ENCODE measurements at regions not wholly inside any gene's neighbourhood (a gene's known extent, or its start where the extent isn't known, plus 50 kb on each side); places are given as distances from the start of the nearest gene placed in this dataset.

DNA sequence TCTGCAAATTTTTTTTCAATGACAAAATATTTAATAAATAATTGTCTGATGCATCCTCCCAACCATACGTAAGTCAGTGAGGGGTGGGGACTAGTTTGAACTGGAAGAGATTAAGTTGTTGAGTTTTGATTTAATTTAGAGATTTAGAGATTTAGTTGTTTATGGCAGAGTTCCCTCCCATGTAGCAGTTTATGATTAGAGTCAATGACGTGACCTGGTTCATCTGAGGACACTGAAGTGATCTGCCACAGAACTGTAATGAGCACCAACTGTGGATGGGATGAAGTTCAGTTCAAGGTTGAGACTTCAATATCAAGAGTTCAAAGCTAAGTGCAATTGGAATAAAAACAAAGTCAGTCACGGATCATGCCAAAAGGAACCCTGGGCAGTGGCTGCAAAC is 609.3 kb downstream of the NOVA1 start:
- Histone ChIP-seq H3K27ac (no peak overlapping the region), H3K9me3 (ENCODE audit: low read depth) (no peaks in the 10 kb centered on the region), H3K4me2 (no peak overlapping the region), H3K4me3 (no peak overlapping the region), H3K79me2 (no peaks in the 10 kb centered on the region), H3K4me1 (ENCODE audit: insufficient read depth) (no peaks in the 10 kb centered on the region), H4K20me1 (ENCODE audit: insufficient read depth, poor library complexity, severe bottlenecking) (no peaks in the 10 kb centered on the region), H2AFZ (no peak overlapping the region), H3K9me2 (replicated peaks; ENCODE audit: insufficient read depth) (no peaks in the 10 kb centered on the region), H3K27me3 (no peaks in the 10 kb centered on the region), H3K36me3 (replicated peaks; ENCODE audit: insufficient read depth, low read depth) (no peaks in the 10 kb centered on the region)
- no peak for DNase-seq (ENCODE audit: low spot score)
- no peak for TF ChIP-seq EZH2phosphoT487 (IDR thresholded peaks at IDR 0.05; ENCODE audit: low read depth, severe bottlenecking, unreplicated experiment)
- no peak for TF ChIP-seq EZH2 (IDR thresholded peaks at IDR 0.05; ENCODE audit: borderline replicate concordance)
- TF ChIP-seq, protein P1, sequence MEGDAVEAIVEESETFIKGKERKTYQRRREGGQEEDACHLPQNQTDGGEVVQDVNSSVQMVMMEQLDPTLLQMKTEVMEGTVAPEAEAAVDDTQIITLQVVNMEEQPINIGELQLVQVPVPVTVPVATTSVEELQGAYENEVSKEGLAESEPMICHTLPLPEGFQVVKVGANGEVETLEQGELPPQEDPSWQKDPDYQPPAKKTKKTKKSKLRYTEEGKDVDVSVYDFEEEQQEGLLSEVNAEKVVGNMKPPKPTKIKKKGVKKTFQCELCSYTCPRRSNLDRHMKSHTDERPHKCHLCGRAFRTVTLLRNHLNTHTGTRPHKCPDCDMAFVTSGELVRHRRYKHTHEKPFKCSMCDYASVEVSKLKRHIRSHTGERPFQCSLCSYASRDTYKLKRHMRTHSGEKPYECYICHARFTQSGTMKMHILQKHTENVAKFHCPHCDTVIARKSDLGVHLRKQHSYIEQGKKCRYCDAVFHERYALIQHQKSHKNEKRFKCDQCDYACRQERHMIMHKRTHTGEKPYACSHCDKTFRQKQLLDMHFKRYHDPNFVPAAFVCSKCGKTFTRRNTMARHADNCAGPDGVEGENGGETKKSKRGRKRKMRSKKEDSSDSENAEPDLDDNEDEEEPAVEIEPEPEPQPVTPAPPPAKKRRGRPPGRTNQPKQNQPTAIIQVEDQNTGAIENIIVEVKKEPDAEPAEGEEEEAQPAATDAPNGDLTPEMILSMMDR (IDR thresholded peaks at IDR 0.05; ENCODE audit: poor library complexity): no peak
- 77% methylated on average over 3 of the region's 3 CpGs for WGBS (ENCODE audit: low lambda C conversion rate, missing lambda C conversion rate)

DNA sequence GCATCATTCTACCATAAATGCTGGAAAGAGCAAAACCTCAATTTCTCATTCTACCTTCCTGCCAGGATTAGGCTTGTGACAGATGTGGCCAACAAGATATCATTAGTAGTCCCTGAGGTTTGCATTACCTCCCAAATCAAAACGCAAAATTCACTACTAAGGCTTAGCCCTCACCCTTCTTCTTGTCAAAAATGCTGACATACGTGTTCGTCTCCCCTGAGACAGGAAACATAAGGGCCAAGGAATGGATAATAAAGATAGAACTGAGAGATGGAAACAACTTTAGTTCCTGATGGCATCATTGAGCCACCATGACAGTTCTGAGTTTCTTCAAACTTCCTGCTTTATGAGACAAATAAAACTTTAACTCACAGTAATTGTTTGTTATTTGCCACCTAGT is 642.1 kb downstream of the NOVA1 start:
- DNase-seq (ENCODE audit: low spot score): no peak
- Histone ChIP-seq H3K4me2 (no peak overlapping the region), H3K27ac (no peak overlapping the region), H3K4me1 (ENCODE audit: insufficient read depth) (no peaks in the 10 kb centered on the region), H3K27me3 (no peaks in the 10 kb centered on the region), H3K9me2 (replicated peaks; ENCODE audit: insufficient read depth) (no peaks in the 10 kb centered on the region), H4K20me1 (ENCODE audit: insufficient read depth, poor library complexity, severe bottlenecking) (no peaks in the 10 kb centered on the region), H3K9me3 (ENCODE audit: low read depth) (no peaks in the 10 kb centered on the region), H3K79me2 (no peaks in the 10 kb centered on the region), H2AFZ (no peak overlapping the region), H3K4me3 (no peak overlapping the region), H3K36me3 (replicated peaks; ENCODE audit: insufficient read depth, low read depth) (no peaks in the 10 kb centered on the region)
- WGBS (ENCODE audit: low lambda C conversion rate, missing lambda C conversion rate): 85% methylated on average over 3 of the region's 3 CpGs
- TF ChIP-seq, protein P1 (IDR thresholded peaks at IDR 0.05; ENCODE audit: poor library complexity): no peak
- no peak for TF ChIP-seq EZH2phosphoT487 (IDR thresholded peaks at IDR 0.05; ENCODE audit: low read depth, severe bottlenecking, unreplicated experiment)
- TF ChIP-seq EZH2 (IDR thresholded peaks at IDR 0.05; ENCODE audit: borderline replicate concordance): no peak

DNA sequence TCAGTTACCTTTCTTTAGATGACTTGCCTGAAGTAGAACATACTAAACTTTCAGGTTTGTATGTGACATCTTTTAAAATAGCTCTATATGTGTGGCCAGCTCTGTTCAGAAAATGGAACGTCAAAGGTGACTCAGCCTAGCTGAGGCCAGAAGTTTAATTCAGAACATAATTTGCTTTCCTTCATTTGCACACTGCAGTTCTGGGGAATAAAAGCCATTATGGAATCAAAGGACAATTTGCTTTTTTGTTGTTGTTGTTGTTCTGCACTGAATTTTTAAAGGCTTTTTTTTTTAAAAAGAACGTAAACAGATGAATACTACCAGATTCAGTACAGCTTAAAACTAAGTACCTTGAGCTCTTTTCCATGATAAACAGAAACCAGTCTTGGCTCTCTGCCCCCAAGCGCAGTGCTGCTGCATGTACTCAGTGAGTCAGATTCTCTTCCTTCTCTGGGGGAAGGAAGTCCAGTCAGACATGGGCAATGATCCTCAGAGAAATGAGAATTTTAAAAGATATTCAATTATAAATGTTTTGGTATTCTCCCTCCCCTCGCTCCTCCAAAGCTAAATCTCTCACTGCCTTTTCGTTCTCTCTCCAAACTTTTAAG is 644.2 kb downstream of the NOVA1 start:
- peak; percentile 63 for DNase-seq (ENCODE audit: low spot score)
- no peaks in the 10 kb centered on the region for H3K4me1 ChIP-seq (ENCODE audit: insufficient read depth)
- H3K36me3 ChIP-seq (replicated peaks; ENCODE audit: insufficient read depth, low read depth): no peaks in the 10 kb centered on the region
- WGBS (ENCODE audit: low lambda C conversion rate, missing lambda C conversion rate): 73% methylated on average over 5 of the region's 5 CpGs
- H3K9me2 ChIP-seq (replicated peaks; ENCODE audit: insufficient read depth): no peaks in the 10 kb centered on the region
- no peaks in the 10 kb centered on the region for H3K27me3 ChIP-seq
- H3K4me2 ChIP-seq: no peak overlapping the region
- no peak overlapping the region for H3K4me3 ChIP-seq
- no peaks in the 10 kb centered on the region for H3K79me2 ChIP-seq
- H3K9me3 ChIP-seq (ENCODE audit: low read depth): no peaks in the 10 kb centered on the region
- no peak overlapping the region for H3K27ac ChIP-seq
- H4K20me1 ChIP-seq (ENCODE audit: insufficient read depth, poor library complexity, severe bottlenecking): no peaks in the 10 kb centered on the region
- no peak for TF ChIP-seq EZH2 (IDR thresholded peaks at IDR 0.05; ENCODE audit: borderline replicate concordance)
- TF ChIP-seq, protein P1 (IDR thresholded peaks at IDR 0.05; ENCODE audit: poor library complexity): no peak
- no peak for TF ChIP-seq EZH2phosphoT487 (IDR thresholded peaks at IDR 0.05; ENCODE audit: low read depth, severe bottlenecking, unreplicated experiment)
- H2AFZ ChIP-seq: no peak overlapping the region

Data from hepatocyte (in vitro differentiated cells).